Testis (tissue), 2 donors: ENCODE measurements at regions not wholly inside any gene's neighbourhood (a gene's known extent, or its start where the extent isn't known, plus 50 kb on each side); places are given as distances from the start of the nearest gene placed in this dataset.

Experiments
- POLR2A ChIP-seq: fragments of 450-650 bp; IDR thresholded peaks from one replicate; pipeline ENCODE4 v1.6.1; 2017; ENCODE audit warnings: antibody characterized with exemption, mild to moderate bottlenecking, moderate library complexity
- TF ChIP-seq, protein P1 (sequence below), 3 experiments: fragments of 450-650 bp in 2 of 3; fragments of 200-600 bp in 1 of 3; sonication (generic) in 1 of 3; IDR thresholded peaks; one replicate each; pipeline ENCODE4 v1.5.1; 2016 to 2019; ENCODE audit warnings: antibody characterized with exemption in 3 of 3, mild to moderate bottlenecking in 2 of 3, moderate library complexity in 1 of 3

DNA sequence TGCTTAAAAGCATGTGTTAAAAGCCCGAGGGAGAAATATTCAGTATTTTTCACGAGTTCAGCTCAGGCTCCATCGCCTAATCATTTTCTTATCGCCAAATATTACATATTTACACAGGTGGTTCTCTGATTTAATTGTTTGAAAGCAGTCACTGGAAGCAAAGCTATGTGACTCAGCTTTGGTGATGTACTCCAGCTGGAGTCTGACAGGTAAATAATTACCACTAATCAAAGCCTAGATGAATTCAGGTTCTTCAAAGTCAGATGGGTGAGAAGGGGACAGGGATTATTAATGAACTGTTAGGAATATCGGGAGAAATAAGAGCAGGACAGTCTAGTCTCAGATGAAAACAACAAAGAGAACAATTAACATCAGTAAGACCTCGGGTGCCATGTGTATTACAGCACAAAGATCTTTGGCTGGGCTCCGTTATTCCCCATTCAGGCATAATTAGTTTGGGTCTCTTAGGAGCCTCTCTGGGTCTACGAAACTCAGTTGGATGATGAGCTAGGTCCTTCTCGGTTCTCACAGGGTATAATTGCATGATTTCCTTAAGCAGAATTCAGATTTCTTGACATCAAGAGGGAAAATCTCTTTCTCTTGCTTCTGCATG is 331.7 kb upstream of the ADAMTS9 start:
- TF ChIP-seq POLR2A = no peak
- TF ChIP-seq, protein P1, sequence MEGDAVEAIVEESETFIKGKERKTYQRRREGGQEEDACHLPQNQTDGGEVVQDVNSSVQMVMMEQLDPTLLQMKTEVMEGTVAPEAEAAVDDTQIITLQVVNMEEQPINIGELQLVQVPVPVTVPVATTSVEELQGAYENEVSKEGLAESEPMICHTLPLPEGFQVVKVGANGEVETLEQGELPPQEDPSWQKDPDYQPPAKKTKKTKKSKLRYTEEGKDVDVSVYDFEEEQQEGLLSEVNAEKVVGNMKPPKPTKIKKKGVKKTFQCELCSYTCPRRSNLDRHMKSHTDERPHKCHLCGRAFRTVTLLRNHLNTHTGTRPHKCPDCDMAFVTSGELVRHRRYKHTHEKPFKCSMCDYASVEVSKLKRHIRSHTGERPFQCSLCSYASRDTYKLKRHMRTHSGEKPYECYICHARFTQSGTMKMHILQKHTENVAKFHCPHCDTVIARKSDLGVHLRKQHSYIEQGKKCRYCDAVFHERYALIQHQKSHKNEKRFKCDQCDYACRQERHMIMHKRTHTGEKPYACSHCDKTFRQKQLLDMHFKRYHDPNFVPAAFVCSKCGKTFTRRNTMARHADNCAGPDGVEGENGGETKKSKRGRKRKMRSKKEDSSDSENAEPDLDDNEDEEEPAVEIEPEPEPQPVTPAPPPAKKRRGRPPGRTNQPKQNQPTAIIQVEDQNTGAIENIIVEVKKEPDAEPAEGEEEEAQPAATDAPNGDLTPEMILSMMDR (IDR thresholded peaks at IDR 0.05) = no peak
